ENCODE measurements at regions not wholly inside any gene's neighbourhood (a gene's known extent, or its start where the extent isn't known, plus 50 kb on each side); places are given as distances from the start of the nearest gene placed in this dataset.
"Not testable (repeated sequence)": the region's sequence is repeated elsewhere in the genome, so short reads cannot be mapped to it uniquely, and the experiment has no call there.

DNA sequence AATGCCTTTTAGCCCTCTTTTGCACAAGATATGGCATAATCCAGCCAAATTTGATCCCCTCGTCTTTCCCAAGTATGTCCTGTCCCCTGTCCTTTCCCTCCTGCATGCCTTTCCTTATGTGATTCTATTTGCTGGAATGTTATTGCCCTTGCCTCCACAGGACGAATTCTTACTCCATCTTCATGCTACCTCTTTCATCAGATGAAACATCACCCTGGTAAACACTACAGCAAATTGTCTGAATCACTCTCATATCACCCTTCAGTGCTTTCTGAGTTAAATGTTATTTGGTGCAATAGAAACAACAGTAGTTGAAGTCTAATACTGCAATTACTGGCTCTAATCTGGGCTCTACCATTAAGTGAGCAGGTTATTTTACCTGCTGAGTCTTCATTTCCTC is 52.2 kb upstream of the FAT1 start:
- no peak for ATAC-seq
- H3K9me3 Mint-ChIP-seq = peaks cover 16% of the 10 kb centered on the region
- H3K27me3 Mint-ChIP-seq = no peaks in the 10 kb centered on the region
- no peak overlapping the region for H3K27ac Mint-ChIP-seq
- no peaks in the 10 kb centered on the region for H3K36me3 Mint-ChIP-seq
- no peaks in the 10 kb centered on the region for H3K4me1 Mint-ChIP-seq
- H3K4me3 Mint-ChIP-seq = no peak overlapping the region

DNA sequence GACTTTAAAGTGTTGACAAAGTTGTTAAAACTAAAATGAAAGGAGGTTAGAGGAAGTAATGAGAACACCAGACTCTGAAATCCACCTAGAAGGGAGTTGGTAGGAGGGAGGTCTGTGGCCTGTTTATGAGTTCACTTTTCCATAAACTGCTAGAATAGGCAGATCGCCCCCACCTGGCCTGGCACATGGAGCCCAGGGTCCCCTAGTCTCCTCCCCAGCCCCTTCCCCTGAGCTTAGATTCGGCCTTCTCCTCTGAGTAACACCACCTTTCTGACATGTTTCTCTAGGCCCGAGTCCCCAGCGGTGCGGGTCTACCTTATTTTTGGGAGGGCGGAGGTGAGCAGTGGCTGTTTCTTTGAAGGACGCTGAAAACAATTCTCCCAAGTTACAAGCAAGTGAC is 54.5 kb upstream of the FAT1 start:
- no peak overlapping the region for H3K4me3 Mint-ChIP-seq
- peaks cover 14% of the 10 kb centered on the region for H3K9me3 Mint-ChIP-seq
- ATAC-seq = no peak
- no peaks in the 10 kb centered on the region for H3K4me1 Mint-ChIP-seq
- H3K27ac Mint-ChIP-seq = no peak overlapping the region
- H3K36me3 Mint-ChIP-seq = no peaks in the 10 kb centered on the region
- H3K27me3 Mint-ChIP-seq = no peaks in the 10 kb centered on the region

DNA sequence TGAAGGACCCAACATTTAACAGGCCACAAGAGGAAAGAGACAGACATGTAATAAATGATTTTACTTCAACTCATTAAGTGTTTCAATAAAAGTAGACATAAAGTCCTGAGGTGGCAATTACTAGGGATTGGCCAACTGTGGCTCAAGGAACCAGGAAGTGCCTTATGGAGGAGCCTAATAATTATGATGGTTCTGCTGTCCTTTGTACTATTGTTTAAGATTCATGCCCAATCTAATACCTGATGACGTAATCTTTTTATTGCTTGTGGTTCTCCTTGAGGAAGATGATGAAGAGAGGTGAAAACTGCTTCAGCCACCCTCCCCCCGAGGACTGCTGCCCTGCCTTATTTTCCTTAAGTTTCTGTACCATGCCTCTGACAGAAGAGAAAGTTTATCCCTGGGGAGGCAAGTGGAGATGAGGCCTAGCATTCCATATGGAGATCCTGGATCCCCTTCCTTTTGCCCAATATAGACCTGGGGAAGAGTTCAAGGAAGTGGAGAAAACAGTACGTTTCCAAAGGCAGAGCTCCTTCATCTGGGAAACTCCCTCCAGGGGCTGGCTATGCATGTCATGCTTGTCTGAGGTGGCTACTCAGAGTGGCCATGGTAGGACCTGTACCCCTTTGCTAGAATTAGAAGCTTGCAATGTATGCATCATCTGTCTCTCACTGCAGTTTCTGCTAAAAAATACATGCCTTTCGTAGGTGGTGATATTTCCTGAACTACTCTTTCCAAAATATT is 56.8 kb upstream of the FAT1 start:
- no peak overlapping the region for H3K27ac Mint-ChIP-seq

DNA sequence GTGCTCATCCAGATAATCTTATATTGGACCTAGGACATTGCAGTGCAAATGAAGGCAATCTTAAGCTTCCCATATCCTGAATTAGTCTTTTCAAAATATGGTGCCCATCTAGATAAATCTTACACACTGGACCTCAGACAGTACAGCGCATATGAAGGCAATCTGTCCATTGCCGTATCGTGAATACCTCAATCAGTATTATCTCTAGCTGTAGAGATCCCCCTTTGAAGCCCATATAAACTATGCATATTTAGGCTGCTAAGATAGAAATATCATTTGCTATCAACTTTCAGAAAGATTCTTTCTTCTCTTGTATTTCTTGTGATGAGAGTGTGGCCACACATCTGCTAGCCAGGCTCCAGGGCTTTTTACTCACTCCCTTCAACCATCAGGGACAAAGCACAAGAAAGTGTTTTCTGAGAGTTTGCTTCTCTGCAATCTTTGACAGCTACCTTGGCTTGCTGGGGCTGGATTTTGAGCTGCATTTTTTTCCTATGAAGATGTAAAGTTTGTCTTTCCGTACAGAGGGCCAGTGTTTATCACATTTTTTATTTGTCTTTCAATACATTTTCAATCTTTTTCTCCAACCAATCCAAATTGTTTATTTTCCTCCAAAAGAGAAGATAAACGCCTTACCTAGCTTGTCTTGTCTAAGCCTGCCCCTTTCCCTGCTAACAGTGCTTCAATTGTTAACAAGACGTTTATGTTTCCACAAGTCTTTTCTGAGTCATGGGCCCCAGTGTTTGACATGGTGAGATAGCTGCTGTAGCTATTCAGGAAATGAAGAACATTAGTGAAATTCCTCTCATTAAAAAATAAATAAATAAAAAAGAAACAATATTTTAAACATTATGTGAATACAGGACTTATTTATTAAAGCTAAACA is 57.6 kb upstream of the FAT1 start:
- Mint-ChIP-seq H3K36me3 (no peaks in the 10 kb centered on the region), H3K4me1 (no peaks in the 10 kb centered on the region), H3K9me3 (peaks cover 2% of the 10 kb centered on the region), H3K27me3 (no peaks in the 10 kb centered on the region), H3K27ac (no peak overlapping the region), H3K4me3 (no peak overlapping the region)
- no peak for ATAC-seq

More for the DNA sequence above, 56.8 kb upstream of the FAT1 start:
- Mint-ChIP-seq H3K4me1 (no peaks in the 10 kb centered on the region), H3K27me3 (no peaks in the 10 kb centered on the region), H3K36me3 (no peaks in the 10 kb centered on the region), H3K9me3 (peaks cover 6% of the 10 kb centered on the region), H3K4me3 (no peak overlapping the region)
- no peak for ATAC-seq

DNA sequence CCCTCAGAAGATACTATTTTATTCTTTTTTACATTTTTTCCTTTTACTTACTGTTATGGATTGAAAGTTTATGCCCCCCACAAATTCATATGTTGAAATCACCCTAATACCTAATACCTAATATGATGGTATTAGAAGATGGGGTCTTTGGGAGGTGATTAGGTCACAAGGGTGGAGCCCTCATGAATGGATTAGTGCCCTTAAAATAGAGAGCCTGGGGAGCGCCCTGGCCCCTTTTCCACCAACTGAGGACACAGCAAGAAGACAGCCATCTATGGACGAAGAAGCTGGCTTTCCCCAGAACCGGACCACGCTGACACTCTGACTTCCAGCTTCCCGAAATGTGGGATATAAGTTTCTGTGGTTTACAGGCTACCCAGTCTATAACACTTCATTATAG is 58.6 kb upstream of the FAT1 start:
- Mint-ChIP-seq H3K27me3 (no peaks in the 10 kb centered on the region), H3K36me3 (no peaks in the 10 kb centered on the region), H3K4me1 (no peaks in the 10 kb centered on the region), H3K4me3 (no peak overlapping the region), H3K9me3 (peaks cover 2% of the 10 kb centered on the region), H3K27ac (no peak overlapping the region)
- no peak for ATAC-seq

DNA sequence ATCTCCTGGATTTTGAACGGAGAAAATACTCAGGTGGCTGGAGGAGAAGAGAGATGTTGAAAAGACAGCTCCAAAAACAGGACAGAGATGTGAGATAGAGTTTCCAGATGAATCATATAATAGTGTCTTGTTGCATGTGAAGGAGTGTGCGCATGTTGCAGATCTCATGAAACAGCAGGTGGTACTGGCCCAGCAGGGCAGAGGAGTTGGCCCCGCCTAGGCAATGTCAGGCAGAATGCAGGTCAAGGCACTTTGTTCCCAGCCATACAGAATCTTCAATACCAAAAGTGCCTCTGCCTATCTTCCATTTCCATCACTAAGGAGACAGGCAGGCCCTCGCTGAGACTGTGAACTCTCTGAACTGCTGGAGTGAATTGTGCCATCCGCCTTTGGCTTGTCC is 63.9 kb upstream of the FAT1 start:
- Mint-ChIP-seq H3K36me3 (no peaks in the 10 kb centered on the region), H3K27me3 (no peaks in the 10 kb centered on the region), H3K4me1 (no peaks in the 10 kb centered on the region), H3K4me3 (no peak overlapping the region), H3K9me3 (no peaks in the 10 kb centered on the region), H3K27ac (no peak overlapping the region)
- ATAC-seq = no peak

DNA sequence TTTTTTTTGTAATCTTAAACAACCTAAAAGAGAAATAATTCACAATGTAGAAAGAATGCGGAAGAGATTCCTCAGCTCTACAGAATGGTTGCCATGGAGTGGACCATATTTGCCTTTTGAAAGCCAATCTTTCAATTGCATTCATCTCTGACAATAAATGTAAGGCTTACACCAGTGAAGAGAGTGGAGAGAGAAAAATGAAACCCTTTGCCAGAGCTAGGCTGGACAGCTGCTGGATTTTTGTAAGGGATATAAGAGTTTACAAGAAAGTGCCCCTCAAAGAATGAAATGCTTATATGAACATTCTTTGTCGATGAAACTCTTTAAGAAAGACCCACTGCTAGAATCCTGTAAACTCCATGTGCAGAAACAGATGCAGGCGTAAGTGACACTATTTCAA is 66.0 kb upstream of the FAT1 start:
- no peaks in the 10 kb centered on the region for H3K9me3 Mint-ChIP-seq
- no peaks in the 10 kb centered on the region for H3K4me1 Mint-ChIP-seq
- H3K27ac Mint-ChIP-seq = no peak overlapping the region
- ATAC-seq = no peak
- H3K36me3 Mint-ChIP-seq = no peaks in the 10 kb centered on the region
- H3K27me3 Mint-ChIP-seq = no peaks in the 10 kb centered on the region
- H3K4me3 Mint-ChIP-seq = no peak overlapping the region

DNA sequence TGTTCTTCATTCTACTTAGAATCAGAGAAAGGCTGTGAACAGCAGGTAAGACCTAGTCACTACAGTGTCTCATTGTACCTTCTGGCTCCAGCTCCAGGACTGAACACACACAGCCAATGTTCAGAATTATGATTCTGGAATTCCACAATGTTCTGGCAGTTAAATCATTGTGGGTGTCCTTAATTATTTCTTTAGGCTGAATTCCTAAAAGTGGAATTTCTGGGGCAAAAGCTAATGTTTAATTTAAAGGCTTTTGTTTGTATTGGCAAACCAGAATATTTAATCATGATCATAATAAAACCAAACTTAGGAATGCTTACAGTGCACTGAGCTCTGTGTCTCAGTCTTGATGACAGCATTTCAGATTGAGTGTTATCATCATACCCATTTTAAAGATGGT is 67.0 kb upstream of the FAT1 start:
- Mint-ChIP-seq H3K27me3 (no peaks in the 10 kb centered on the region), H3K36me3 (no peaks in the 10 kb centered on the region), H3K27ac (no peak overlapping the region), H3K4me1 (no peaks in the 10 kb centered on the region), H3K9me3 (no peaks in the 10 kb centered on the region), H3K4me3 (no peak overlapping the region)
- no peak for ATAC-seq

DNA sequence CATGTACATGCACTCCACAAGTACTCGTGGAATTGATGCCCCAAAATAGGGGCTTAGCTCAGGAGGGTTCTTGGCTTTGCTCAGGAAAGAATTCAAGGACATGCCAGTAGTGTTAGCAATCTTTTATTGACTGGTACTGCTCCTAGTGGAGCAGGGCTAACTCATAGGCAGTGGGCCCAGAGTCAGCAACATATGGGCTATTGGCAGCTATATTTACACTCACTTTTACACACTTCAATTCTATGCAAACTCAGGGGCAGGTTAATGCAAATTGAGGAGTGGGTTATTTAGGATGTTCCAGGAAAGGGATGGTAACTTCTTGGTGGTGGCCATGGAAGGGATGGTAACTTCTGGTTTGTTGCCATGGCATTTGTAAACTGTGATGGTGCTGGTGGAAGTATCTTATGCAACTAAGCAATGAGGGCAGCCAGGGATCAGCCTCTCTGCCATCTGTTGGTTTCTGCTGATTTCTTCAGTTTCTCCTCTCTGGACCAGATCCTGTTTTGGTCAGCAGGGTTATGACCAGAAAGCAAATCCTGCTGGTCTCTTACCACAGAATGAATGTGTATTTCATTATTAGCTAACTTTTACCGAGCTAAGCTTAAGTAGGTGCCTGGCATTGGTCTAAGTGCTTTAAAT is 69.2 kb upstream of the FAT1 start:
- H3K27me3 Mint-ChIP-seq = no peaks in the 10 kb centered on the region
- no peaks in the 10 kb centered on the region for H3K9me3 Mint-ChIP-seq
- no peak for ATAC-seq
- H3K4me1 Mint-ChIP-seq = no peaks in the 10 kb centered on the region
- H3K4me3 Mint-ChIP-seq = no peak overlapping the region
- no peaks in the 10 kb centered on the region for H3K36me3 Mint-ChIP-seq
- no peak overlapping the region for H3K27ac Mint-ChIP-seq

DNA sequence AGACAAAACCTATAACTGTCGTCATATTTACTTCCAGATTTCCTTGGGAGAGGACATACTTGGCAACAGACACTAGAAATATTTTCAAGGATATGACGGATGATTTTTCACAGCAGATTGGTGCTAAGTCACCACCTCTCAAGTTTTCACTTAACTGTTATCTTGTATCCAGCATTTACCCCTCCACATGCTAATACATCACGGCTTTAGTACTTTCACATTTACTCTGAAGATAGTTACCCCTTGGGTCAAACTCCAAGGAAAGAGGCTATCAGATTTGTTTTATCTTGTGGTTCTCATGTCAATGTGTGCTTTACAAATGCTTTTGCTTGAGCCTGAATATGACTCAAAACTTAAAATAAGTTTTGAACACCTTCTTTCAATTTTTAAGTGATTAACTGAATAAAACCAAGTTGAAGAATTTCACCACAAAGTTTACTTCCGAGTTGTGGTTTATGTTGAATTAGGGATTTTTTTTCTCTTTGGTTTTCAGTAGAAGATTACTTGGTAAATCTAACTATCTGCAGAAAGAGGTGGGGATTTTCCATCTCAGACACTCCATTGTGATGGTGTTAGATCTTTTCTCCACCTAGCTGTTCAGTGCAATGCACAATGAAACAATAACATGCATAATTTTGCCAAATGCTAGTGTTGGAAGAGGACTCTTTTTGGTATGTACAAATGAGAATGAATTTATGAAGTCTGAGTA is 75.4 kb upstream of the FAT1 start:
- no peaks in the 10 kb centered on the region for H3K4me1 Mint-ChIP-seq
- no peaks in the 10 kb centered on the region for H3K27me3 Mint-ChIP-seq
- no peaks in the 10 kb centered on the region for H3K9me3 Mint-ChIP-seq
- ATAC-seq = no peak
- no peak overlapping the region for H3K4me3 Mint-ChIP-seq
- no peak overlapping the region for H3K27ac Mint-ChIP-seq
- no peaks in the 10 kb centered on the region for H3K36me3 Mint-ChIP-seq

DNA sequence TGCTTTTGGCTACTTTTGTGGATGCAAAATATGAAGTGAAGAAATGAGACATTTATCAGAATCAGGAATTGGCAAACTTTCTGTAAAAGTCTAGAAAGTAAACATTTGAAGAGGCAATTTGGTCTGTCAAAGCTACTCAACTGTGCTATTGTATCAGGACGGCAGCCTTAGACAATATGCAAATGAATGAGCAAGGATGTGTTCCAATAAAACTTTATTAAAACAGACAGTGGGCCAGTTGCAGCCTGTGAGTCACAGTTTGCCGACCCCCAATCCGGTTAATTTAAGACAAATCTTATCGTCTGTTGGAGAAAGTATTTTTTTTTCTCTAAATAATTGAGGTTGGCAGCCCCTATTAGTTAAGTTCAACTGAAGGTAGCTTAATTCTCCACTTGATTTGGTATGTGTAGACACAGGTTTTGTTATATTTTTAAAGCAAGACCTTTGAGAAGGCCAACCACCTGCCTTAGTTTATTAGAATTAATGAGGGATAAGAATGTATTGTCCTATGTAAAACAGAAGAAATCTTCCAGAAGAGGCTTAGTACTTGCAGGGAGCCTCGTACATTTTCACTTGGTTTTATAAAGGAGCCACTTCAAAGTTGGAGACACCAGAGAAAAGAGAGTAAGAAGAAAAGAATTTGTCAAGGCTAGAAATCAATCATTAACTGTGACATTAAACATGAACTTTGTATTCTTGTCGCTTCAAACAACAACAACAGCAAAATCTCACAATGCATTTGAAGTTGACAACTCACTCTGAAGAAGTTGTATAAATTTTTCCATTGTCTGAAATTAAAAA is 81.6 kb upstream of the FAT1 start:
- H3K9me3 Mint-ChIP-seq = no peaks in the 10 kb centered on the region
- H3K4me1 Mint-ChIP-seq = no peaks in the 10 kb centered on the region
- no peak overlapping the region for H3K27ac Mint-ChIP-seq
- no peak overlapping the region for H3K4me3 Mint-ChIP-seq
- ATAC-seq = no peak
- no peaks in the 10 kb centered on the region for H3K36me3 Mint-ChIP-seq
- H3K27me3 Mint-ChIP-seq = no peaks in the 10 kb centered on the region

DNA sequence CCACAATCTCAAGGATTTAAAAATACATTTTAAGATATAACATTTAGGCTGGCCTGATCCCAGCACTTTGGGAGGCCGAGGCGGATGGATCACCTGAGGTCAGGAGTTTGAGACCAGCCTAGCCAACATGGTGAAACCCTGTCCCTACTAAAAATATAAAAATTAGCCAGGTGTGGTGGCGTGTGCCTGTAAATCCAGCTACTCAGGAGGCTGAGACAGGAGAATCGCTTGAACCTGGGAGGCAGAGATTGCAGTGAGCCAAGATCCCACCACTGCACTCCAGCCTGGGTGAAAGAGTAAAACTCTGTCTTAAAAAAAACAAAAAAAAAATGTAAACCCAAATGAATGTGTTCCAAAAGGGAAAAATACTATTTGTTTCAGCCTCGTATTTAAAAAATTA is 82.3 kb upstream of the FAT1 start:
- not testable (repeated sequence) for ATAC-seq, H3K36me3 Mint-ChIP-seq, H3K9me3 Mint-ChIP-seq, H3K4me3 Mint-ChIP-seq, H3K27ac Mint-ChIP-seq, H3K4me1 Mint-ChIP-seq, H3K27me3 Mint-ChIP-seq

DNA sequence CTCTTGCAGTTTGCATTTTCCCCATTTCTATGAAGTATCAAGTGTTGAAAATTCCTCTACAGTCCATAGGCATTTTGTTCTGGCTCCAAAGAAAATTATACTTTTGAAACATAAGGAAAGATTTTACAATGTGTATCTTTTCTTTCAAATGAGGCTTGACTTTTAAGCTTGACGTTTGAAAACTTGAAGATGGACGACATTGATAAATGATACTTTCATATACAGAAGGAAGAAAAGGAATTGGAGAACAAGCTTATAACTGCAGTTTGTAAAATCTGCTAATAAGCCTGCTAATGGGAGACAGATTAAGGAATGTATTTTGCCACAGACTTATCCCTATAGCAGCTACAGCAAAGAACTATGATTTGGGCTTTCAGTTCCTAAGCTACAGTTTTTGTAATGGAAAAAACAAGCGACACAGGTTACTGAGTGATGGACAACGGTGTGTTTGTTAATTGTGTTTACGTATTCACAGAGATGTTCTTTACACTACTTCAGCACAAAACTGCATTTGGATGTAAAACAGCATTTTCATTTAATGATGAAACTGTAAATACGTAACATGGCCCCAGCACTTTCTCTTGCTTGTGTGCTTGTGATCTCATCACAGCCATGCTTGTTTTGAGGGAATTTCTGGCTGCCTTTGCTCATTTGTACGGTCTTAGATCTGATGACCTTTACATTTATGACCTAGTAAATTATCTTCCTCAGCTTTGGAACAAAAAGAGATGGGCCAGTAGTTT is 83.2 kb upstream of the FAT1 start:
- Mint-ChIP-seq H3K4me1 (no peaks in the 10 kb centered on the region), H3K9me3 (no peaks in the 10 kb centered on the region), H3K36me3 (no peaks in the 10 kb centered on the region), H3K27me3 (no peaks in the 10 kb centered on the region), H3K4me3 (no peak overlapping the region), H3K27ac (no peak overlapping the region)
- no peak for ATAC-seq
